Esophagus muscularis mucosa (tissue), 4 donors: ENCODE measurements at regions not wholly inside any gene's neighbourhood (a gene's known extent, or its start where the extent isn't known, plus 50 kb on each side); places are given as distances from the start of the nearest gene placed in this dataset.

Source experiments
- DNase-seq: peaks from one replicate; pipeline ENCODE4 v3.0.0-alpha.2; 2017; ENCODE audit errors: extremely low spot score
- H3K27ac ChIP-seq, 4 donors: fragments of 200-600 bp; sonication (generic); replicated peaks in 1 of 4; 1 replicate in 3 of 4; 2 replicates in 1 of 4; pipeline ENCODE4 v1.5.1; 2016 to 2019; ENCODE audit warnings: mild to moderate bottlenecking in 1 of 4
- H3K27me3 ChIP-seq, 4 donors: fragments of 200-600 bp; sonication (generic); one replicate each; pipeline versions ENCODE4 v1.5.1 to v1.6.0; 2016 to 2019
- H3K36me3 ChIP-seq, 4 donors: fragments of 200-600 bp; sonication (generic); one replicate each; pipeline ENCODE4 v1.5.1; 2016 to 2019
- H3K4me1 ChIP-seq, 4 donors: fragments of 200-600 bp; sonication (generic); one replicate each; pipeline ENCODE4 v1.5.1; 2016 to 2019
- H3K4me3 ChIP-seq, 4 donors: fragments of 200-600 bp; sonication (generic); 1 replicate in 2 of 4; 2 replicates in 2 of 4; pipeline ENCODE4 v1.5.1; 2016 to 2019; ENCODE audit warnings: mild to moderate bottlenecking in 4 of 4, moderate library complexity in 1 of 4
- H3K9me3 ChIP-seq, 4 donors: fragments of 200-600 bp; sonication (generic); 1 replicate in 3 of 4; 2 replicates in 1 of 4; pipeline ENCODE4 v1.5.1; 2016 to 2019
- CTCF ChIP-seq, 3 experiments: fragments of 200-600 bp in 2 of 3; fragments of 450-650 bp in 1 of 3; sonication (generic) in 2 of 3; IDR thresholded peaks; one replicate each; pipeline ENCODE4 v1.5.1; 2017 to 2019; ENCODE audit warnings: antibody characterized with exemption in 3 of 3, mild to moderate bottlenecking in 2 of 3, moderate library complexity in 1 of 3
- EP300 ChIP-seq: sonication (generic); formaldehyde crosslinking; IDR thresholded peaks from one replicate; pipeline ENCODE4 v1.6.1; 2017; ENCODE audit warnings: antibody characterized with exemption
- POLR2A ChIP-seq: fragments of 450-650 bp; IDR thresholded peaks from one replicate; pipeline ENCODE4 v1.6.1; 2017; ENCODE audit warnings: antibody characterized with exemption, moderate library complexity, mild to moderate bottlenecking, low read depth
- POLR2AphosphoS5 ChIP-seq, 2 donors: sonication (generic); formaldehyde crosslinking; IDR thresholded peaks; one replicate each; pipeline ENCODE4 v1.6.1; 2017; ENCODE audit warnings: antibody characterized with exemption in 2 of 2
- WGBS: methylation state at CpG from one replicate; pipeline ENCODE4 v1.1.5; 2018; 5-methylcytosine and 5-hydroxymethylcytosine counted together
- intact Hi-C: fragments of 100-400 bp; cut with DNase I; formaldehyde crosslinking; loops from one replicate; pipeline ENCODE4 v1.15.1; 2023

- no peak overlapping the region for H3K27ac ChIP-seq
- DNase-seq, result no peak
- intact Hi-C loops, result no loop called here
- no peaks in the 10 kb centered on the region for H3K36me3 ChIP-seq
- no peaks in the 10 kb centered on the region for H3K9me3 ChIP-seq
- no peak overlapping the region for H3K4me3 ChIP-seq
- WGBS, result 67% methylated on average over 3 of the region's 3 CpGs
- H3K4me1 ChIP-seq, result no peaks in the 10 kb centered on the region
- no peak for TF ChIP-seq POLR2A
- TF ChIP-seq CTCF (IDR thresholded peaks at IDR 0.05), result no peak
- no peak for TF ChIP-seq POLR2AphosphoS5 (IDR thresholded peaks at IDR 0.05)
- TF ChIP-seq EP300, result no peak
- H3K27me3 ChIP-seq, result no peaks in the 10 kb centered on the region
Observed at GRCh38 chr21:23686737-23687523, 1920.4 kb downstream of the MRPL39 start.

GRCh38 chr21:23684431-23684830, 1922.8 kb downstream of the MRPL39 start:
- Histone ChIP-seq H3K27ac (no peak overlapping the region), H3K36me3 (no peaks in the 10 kb centered on the region), H3K9me3 (no peaks in the 10 kb centered on the region), H3K4me3 (no peak overlapping the region), H3K4me1 (no peaks in the 10 kb centered on the region), H3K27me3 (no peaks in the 10 kb centered on the region)
- no peak for DNase-seq
- intact Hi-C loops, result no loop called here
- 60% methylated on average over 2 of the region's 2 CpGs for WGBS
- TF ChIP-seq POLR2AphosphoS5 (IDR thresholded peaks at IDR 0.05), result no peak
- no peak for TF ChIP-seq POLR2A
- TF ChIP-seq CTCF (IDR thresholded peaks at IDR 0.05), result no peak
- no peak for TF ChIP-seq EP300

- 73% methylated on average over 3 of the region's 3 CpGs for WGBS
- no peak for DNase-seq
Observed at GRCh38 chr21:23664193-23664694, 1943.0 kb downstream of the MRPL39 start.

GRCh38 chr21:23660560-23660959, 1946.7 kb downstream of the MRPL39 start:
- intact Hi-C loops, result no loop called here
- 95% methylated on average over 3 of the region's 3 CpGs for WGBS
- no peak overlapping the region for H3K4me3 ChIP-seq
- H3K27me3 ChIP-seq, result no peaks in the 10 kb centered on the region
- no peaks in the 10 kb centered on the region for H3K4me1 ChIP-seq
- no peak overlapping the region for H3K27ac ChIP-seq
- no peak for DNase-seq
- no peaks in the 10 kb centered on the region for H3K36me3 ChIP-seq
- no peaks in the 10 kb centered on the region for H3K9me3 ChIP-seq
- no peak for TF ChIP-seq EP300
- no peak for TF ChIP-seq POLR2A
- no peak for TF ChIP-seq POLR2AphosphoS5 (IDR thresholded peaks at IDR 0.05)
- no peak for TF ChIP-seq CTCF (IDR thresholded peaks at IDR 0.05)

More at GRCh38 chr21:23664193-23664694, 1943.0 kb downstream of the MRPL39 start:
- H3K27me3 ChIP-seq, result no peaks in the 10 kb centered on the region
- no peak overlapping the region for H3K4me3 ChIP-seq
- H3K27ac ChIP-seq, result no peak overlapping the region
- intact Hi-C loops, result no loop called here
- no peaks in the 10 kb centered on the region for H3K9me3 ChIP-seq
- no peaks in the 10 kb centered on the region for H3K36me3 ChIP-seq
- TF ChIP-seq EP300, result no peak
- TF ChIP-seq POLR2A, result no peak
- TF ChIP-seq CTCF (IDR thresholded peaks at IDR 0.05), result no peak
- no peak for TF ChIP-seq POLR2AphosphoS5 (IDR thresholded peaks at IDR 0.05)
- H3K4me1 ChIP-seq, result no peaks in the 10 kb centered on the region
